GM12872 (cell line): ENCODE measurements at regions not wholly inside any gene's neighbourhood (a gene's known extent, or its start where the extent isn't known, plus 50 kb on each side); places are given as distances from the start of the nearest gene placed in this dataset.

Experiments used
- CTCF ChIP-seq: IDR thresholded peaks from 3 replicates; pipeline ENCODE4 v1.5.1; 2011; ENCODE audit warnings: low read depth, mild to moderate bottlenecking, low read length, moderate library complexity; ENCODE audit not compliant: insufficient read depth

- no peak for TF ChIP-seq CTCF
Measured at GRCh38 chr12:38152816-38153736, 163.5 kb upstream of the ALG10B start.

DNA sequence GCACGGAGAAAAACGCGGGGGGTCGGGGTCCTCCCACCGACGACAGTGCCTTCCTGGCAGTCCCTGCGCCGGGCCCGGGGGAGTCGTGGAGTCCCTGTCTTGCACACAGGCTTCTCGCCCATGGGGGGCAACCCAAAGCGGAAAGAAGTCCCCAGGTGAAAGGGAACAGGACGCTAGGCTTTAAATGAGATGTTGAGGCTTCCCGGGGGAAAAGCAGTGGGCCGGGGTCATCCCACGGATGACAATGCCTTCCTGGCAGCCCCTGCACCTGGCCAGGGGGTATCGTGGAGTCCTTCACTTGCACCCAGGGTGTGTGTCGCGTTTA, 162.9 kb upstream of the ALG10B start:
- no peak for TF ChIP-seq CTCF

DNA sequence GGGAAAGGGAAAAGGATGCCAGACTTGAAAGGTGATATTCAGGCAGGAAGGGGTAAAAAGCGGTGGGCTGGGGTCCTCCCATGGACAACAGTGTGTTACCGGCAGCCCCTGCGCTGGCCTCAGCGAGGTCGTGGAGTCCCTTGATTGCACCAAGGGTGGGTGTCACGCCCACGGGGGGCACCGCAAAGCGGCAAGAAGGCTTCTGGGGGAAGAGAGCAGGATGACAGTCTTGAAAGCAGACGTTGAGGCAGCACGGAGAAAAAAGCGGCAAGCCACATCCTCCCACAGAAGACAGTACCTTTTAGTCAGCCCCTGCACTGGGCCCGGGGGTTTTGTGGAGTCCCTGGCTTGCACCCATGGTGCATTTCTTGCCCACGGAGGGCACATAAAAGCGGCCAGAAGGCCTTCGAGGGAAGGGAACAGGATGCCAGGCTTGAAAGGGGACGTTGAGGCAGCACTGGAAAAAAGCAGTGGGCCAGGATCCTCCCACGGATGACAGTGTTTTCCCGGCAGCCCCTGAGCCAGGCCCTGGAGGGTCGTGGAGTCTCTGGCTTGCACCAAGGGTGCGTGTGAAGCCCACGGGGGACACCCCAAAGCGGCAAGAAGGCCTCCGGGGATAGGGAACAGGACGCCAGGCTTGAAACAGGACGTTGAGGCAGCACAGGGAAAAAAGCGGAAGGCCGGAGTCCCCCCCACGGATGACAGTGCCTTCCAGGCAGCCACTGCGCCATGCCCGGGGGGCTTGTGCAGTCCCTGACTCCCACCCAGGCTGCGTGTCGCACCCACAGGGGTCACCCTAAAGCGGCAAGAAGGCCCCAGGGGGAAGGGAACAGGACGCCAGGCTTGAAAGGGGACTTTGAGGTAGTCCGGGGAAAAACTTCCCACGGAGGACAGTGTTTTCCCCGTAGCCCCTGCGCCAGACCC, 162.2 kb upstream of the ALG10B start:
- TF ChIP-seq CTCF = no peak

DNA sequence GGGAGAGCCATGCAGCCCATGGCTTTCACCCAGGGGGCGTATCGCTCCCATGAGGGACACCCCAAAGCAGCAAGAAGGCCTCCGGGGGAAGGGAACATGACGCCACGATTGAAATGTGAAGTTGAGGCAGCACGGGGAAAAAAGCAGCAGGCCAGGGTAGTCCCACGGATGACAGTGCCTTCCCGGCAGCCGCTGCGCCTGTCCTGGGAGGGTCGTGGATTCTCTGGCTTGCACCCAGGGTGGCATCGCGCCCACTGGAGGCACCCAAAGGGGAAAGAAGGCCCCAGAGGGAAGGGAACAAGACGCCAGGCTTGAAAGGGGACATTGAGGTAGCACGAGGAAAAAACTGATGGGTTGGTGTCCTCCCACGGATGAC, 161.6 kb upstream of the ALG10B start:
- no peak for TF ChIP-seq CTCF

DNA sequence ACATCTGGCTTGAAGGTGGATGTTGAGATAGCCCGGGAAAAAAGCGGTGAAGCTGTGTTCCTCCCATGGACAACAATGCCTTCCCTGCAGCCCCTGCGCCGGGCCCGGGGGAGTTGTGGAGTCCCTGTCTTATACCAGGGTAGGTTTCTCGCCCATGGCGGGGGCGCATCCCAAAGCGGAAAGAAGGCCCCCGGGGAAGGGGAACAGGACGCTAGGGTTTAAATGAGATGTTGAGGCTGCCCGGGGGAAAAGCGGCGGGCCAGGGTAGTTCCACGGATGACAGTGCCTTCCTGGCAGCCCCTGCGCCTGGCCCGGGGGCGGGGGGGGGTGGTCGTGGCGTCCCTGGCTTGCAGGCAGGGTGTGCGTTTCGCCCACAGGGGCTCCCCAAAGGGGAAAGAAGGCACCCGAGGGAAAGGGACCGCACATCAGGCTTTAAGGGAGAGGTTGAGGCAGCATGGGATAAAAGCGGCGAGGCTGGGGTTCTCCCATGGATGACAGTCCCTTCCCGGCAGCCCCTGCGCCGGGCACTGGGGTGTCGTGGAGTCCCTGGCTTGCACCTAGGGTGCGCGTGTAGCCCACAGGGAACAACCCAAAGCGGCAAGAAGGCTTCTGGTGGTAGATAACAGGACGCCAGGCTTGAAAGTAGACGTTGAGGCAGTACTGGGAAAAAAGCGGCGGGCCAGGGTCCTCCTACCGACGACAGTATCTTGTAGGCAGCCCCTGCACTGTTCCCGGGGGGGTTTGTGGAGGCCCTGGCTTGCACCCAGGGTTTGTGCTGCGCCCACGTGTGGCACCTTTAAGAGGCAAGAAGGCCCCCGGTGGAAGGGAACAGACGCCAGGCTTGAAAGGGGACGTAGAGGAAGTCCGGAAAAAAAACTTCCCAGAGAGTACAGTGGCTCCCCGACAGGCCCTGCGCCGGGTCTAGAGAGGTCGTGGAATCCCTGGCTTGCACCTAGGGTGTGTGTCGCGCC, 160.8 kb upstream of the ALG10B start:
- no peak for TF ChIP-seq CTCF

- TF ChIP-seq CTCF = no peak
Measured at GRCh38 chr12:38156497-38157245, 159.9 kb upstream of the ALG10B start.
